Lower leg skin (tissue), 4 donors: ENCODE measurements at regions not wholly inside any gene's neighbourhood (a gene's known extent, or its start where the extent isn't known, plus 50 kb on each side); places are given as distances from the start of the nearest gene placed in this dataset.

Experiments used
- DNase-seq, 2 donors: peaks; one replicate each; pipeline ENCODE4 v3.0.0-alpha.2; 2019; ENCODE audit warnings: low spot score in 2 of 2
- H3K4me3 ChIP-seq: fragments of 200-600 bp; sonication (generic); 2 replicates; pipeline ENCODE4 v1.5.1; 2017; ENCODE audit warnings: mild to moderate bottlenecking, low read depth; ENCODE audit not compliant: poor library complexity, severe bottlenecking
- POLR2A ChIP-seq, 2 donors: fragments of 450-650 bp; IDR thresholded peaks; one replicate each; pipeline ENCODE4 v1.6.1; 2016 to 2017; ENCODE audit warnings: antibody characterized with exemption in 2 of 2, mild to moderate bottlenecking in 1 of 2, moderate library complexity in 1 of 2
- WGBS, 2 donors: methylation state at CpG; one replicate each; pipeline ENCODE4 v1.1.5; 2018; 5-methylcytosine and 5-hydroxymethylcytosine counted together
- intact Hi-C: fragments of 100-400 bp; cut with DNase I; formaldehyde crosslinking; loops from one replicate; pipeline ENCODE4 v1.15.0; 2023; ENCODE audit warnings: low total_unique reads
- TF ChIP-seq, protein P1 (sequence below), 3 donors: fragments of 450-650 bp; IDR thresholded peaks; one replicate each; pipeline ENCODE4 v1.5.1; 2016; ENCODE audit warnings: antibody characterized with exemption in 3 of 3, mild to moderate bottlenecking in 3 of 3, moderate library complexity in 2 of 3

DNA sequence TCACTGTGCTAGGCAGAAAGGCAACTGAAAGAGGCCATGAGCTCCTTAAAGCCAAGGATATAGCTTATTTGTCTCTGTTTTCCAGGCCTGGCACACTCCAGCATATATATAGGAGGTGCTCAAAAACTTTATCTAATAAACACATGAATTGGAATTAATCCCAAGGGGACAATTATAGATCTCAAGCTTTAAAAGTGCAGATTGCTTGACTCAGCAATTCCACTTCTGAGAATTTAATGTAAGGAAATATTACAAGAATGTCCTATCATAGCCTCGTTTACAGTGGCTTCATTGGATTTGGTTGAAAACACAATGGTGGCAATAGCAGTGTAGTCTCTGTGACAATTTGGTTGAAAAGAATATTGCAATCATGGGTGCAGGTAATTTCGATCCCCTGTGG lies 267.3 kb downstream of the SHQ1 start:
- intact Hi-C loops, result no loop called here
- 87 to 89% methylated on average over 2 of the region's 2 CpGs for WGBS, 2 donors
- TF ChIP-seq, protein P1, sequence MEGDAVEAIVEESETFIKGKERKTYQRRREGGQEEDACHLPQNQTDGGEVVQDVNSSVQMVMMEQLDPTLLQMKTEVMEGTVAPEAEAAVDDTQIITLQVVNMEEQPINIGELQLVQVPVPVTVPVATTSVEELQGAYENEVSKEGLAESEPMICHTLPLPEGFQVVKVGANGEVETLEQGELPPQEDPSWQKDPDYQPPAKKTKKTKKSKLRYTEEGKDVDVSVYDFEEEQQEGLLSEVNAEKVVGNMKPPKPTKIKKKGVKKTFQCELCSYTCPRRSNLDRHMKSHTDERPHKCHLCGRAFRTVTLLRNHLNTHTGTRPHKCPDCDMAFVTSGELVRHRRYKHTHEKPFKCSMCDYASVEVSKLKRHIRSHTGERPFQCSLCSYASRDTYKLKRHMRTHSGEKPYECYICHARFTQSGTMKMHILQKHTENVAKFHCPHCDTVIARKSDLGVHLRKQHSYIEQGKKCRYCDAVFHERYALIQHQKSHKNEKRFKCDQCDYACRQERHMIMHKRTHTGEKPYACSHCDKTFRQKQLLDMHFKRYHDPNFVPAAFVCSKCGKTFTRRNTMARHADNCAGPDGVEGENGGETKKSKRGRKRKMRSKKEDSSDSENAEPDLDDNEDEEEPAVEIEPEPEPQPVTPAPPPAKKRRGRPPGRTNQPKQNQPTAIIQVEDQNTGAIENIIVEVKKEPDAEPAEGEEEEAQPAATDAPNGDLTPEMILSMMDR (IDR thresholded peaks at IDR 0.05), result no peak
- TF ChIP-seq POLR2A (IDR thresholded peaks at IDR 0.05), result no peak
- H3K4me3 ChIP-seq, result no peak overlapping the region
- DNase-seq, result no peak

DNA sequence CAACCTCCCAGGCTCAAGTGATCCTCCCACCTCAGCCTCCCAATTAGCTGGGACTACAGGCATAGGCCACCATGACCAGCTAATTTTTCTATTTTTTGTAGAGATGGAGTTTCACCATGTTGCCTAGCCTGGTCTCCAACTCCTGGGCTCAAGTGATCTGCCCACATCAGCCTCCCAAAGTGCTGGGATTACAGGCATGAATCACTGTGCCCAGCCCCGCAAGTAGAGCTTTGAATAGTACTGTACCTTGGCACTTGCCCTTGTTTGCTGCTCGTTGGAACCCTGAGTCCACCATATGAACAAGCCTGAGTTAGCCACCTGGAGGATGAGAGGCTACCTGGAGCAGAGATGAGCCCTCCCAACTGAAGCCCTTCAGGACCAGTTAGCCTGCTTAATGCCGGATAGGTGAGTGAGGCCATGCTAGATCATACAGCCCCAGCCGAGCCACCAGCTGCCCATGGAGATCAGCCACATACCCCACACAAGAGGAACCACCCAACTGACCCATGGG lies 267.9 kb downstream of the SHQ1 start:
- H3K4me3 ChIP-seq, result no peak overlapping the region

DNA sequence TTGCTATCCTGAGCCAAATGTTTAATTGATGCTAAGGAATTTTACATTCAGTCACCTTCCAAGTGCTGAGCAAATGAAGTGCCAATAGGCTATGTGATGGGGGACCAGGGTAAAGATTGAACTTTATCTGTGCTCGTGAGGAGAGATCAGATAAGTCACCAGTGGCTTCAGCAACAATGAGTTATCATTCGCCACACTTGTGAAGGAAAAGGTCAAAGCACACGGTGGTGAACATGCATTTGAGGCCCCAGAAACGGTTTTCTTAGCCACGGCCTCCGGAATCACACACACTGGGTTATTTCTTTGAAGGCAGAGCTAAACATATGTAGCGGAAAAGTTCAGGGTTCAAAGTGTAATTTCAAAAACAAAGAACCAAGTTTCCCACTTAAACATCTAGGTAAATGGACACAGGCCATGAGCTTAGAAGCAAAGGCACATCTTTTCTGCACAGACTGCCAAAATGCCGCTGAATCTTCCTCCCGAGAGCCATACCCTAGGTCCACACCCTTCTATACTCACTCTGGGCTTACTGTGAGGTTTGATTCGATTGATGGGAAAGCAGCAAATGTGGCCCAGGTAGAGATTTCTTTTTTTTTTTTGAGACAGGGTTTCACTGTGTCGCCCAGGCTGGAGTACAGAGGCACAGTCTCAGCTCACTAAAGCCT lies 268.5 kb downstream of the SHQ1 start:
- DNase-seq, result no peak
- no peak overlapping the region for H3K4me3 ChIP-seq
- WGBS, 2 donors, result 91 to 95% methylated on average over 11 of the region's 11 CpGs
- TF ChIP-seq POLR2A (IDR thresholded peaks at IDR 0.05), result no peak
- TF ChIP-seq, protein P1 (IDR thresholded peaks at IDR 0.05), result no peak
- intact Hi-C loops, result no loop called here

More for the DNA sequence above, 267.9 kb downstream of the SHQ1 start:
- DNase-seq, result no peak
- TF ChIP-seq, protein P1 (IDR thresholded peaks at IDR 0.05), result no peak
- no peak for TF ChIP-seq POLR2A (IDR thresholded peaks at IDR 0.05)
- WGBS, 2 donors, result 75 to 87% methylated on average over 4 of the region's 4 CpGs
- intact Hi-C loops, result no loop called here

DNA sequence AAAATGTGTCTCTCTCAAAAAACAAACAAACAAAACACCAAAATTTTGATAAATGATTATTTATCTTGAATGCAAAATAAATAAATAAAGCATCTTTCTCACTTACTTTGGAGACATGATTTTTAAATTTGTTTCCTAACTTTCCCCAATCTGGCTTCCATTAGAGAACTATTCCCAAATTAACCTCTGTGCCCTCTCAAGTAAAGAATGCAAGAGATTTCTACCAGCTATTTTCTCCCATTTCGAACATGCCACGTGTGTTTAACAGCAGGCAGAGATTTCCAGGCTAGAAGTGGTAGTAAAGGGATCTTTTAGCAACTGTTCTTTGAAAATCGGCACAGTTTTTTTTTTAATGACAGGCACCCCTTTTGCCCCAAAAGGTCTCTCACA lies 269.1 kb downstream of the SHQ1 start:
- WGBS, 2 donors, result 73 to 79% methylated on average over 3 of the region's 3 CpGs

DNA sequence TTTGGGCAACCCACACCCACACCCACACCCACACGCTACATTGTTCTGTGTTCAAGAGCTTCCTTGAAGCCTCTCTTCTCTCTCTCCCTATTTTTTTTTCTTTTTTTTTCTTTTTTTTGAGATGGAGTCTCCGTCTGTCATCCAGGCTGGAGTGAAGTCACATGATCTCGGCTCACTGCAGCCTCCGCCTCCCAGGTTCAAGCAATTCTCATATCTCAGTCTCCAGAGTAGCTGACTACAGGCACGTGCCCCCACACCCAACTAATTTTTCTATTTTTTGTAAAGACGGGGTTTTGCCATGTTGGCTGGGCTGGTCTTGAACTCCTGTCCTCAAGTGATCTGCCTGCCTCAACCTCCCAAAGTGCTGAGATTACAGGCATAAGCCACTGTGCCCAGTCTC lies 271.1 kb downstream of the SHQ1 start:
- TF ChIP-seq, protein P1 (IDR thresholded peaks at IDR 0.05), result no peak
- TF ChIP-seq POLR2A (IDR thresholded peaks at IDR 0.05), result no peak
- no peak overlapping the region for H3K4me3 ChIP-seq
- WGBS, 2 donors, result 98 to 99% methylated on average over 6 of the region's 6 CpGs
- intact Hi-C loops, result no loop called here
- DNase-seq, result no peak

More for the DNA sequence above, 269.1 kb downstream of the SHQ1 start:
- intact Hi-C loops, result no loop called here
- no peak overlapping the region for H3K4me3 ChIP-seq
- DNase-seq, result no peak
- TF ChIP-seq POLR2A (IDR thresholded peaks at IDR 0.05), result no peak
- TF ChIP-seq, protein P1 (IDR thresholded peaks at IDR 0.05), result no peak

DNA sequence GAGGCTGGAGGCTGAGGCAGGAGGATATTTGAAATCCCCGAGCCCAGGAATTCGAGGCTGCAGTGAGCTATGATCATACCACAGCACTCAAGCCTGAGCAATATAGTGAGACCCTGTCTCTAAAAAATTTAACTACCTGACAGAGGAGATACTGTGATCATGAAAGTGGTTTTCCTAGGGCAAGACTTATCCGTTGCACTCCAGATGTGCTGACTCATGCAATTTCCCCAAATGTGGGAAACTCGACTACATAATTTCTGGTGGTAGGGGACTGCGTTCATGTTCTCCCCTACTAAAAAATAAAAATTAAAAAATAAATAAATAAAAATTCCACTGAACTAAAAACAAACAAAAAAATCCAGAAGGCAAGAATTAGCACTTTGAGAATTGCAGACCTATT lies 271.7 kb downstream of the SHQ1 start:
- 83 to 89% methylated on average over 5 of the region's 5 CpGs for WGBS, 2 donors
- intact Hi-C loops, result no loop called here
- no peak overlapping the region for H3K4me3 ChIP-seq
- DNase-seq, result no peak
- no peak for TF ChIP-seq POLR2A (IDR thresholded peaks at IDR 0.05)
- TF ChIP-seq, protein P1 (IDR thresholded peaks at IDR 0.05), result no peak
